KMS-11 (cell line): ENCODE measurements at regions not wholly inside any gene's neighbourhood (a gene's known extent, or its start where the extent isn't known, plus 50 kb on each side); places are given as distances from the start of the nearest gene placed in this dataset.

Experiments used
- H2AFZ ChIP-seq: fragments of 200-600 bp; sonication (generic); 2 replicates; pipeline ENCODE4 v1.6.1; 2016; ENCODE audit warnings: antibody characterized with exemption, mixed run types, low read depth
- H3K27ac ChIP-seq: fragments of 200-600 bp; sonication (generic); 2 replicates; pipeline ENCODE4 v1.6.1; 2016; ENCODE audit warnings: mild to moderate bottlenecking, mixed run types
- H3K27me3 ChIP-seq: fragments of 200-600 bp; sonication (generic); 2 replicates; pipeline ENCODE4 v1.6.1; 2017; ENCODE audit warnings: mild to moderate bottlenecking, low read depth, mixed run types, moderate library complexity; ENCODE audit not compliant: insufficient read depth
- H3K36me3 ChIP-seq: fragments of 200-600 bp; sonication (generic); 2 replicates; pipeline ENCODE4 v1.6.1; 2017; ENCODE audit warnings: mild to moderate bottlenecking, mixed run types; ENCODE audit not compliant: insufficient read depth
- H3K4me1 ChIP-seq: fragments of 200-600 bp; sonication (generic); 2 replicates; pipeline ENCODE4 v1.6.1; 2016; ENCODE audit warnings: mild to moderate bottlenecking, low read depth, mixed run types; ENCODE audit not compliant: poor library complexity, severe bottlenecking
- H3K4me2 ChIP-seq: fragments of 200-600 bp; sonication (generic); 2 replicates; pipeline ENCODE4 v1.7.0; 2016; ENCODE audit warnings: mild to moderate bottlenecking, mixed run types
- H3K4me3 ChIP-seq: fragments of 200-600 bp; sonication (generic); IDR thresholded peaks from 2 replicates; pipeline ENCODE4 v1.6.1; 2017; ENCODE audit warnings: low read depth, low read length, mixed read lengths; ENCODE audit not compliant: insufficient read depth
- H3K79me2 ChIP-seq: fragments of 200-600 bp; sonication (generic); 2 replicates; pipeline ENCODE4 v1.6.1; 2016; ENCODE audit warnings: low read depth, mixed run types; ENCODE audit not compliant: insufficient read depth
- H3K9ac ChIP-seq: fragments of 200-600 bp; sonication (generic); 2 replicates; pipeline ENCODE4 v1.6.1; 2016; ENCODE audit warnings: mild to moderate bottlenecking, mixed run types
- H4K20me1 ChIP-seq: fragments of 200-600 bp; sonication (generic); 2 replicates; pipeline ENCODE4 v1.6.1; 2016; ENCODE audit warnings: mild to moderate bottlenecking, mixed run types; ENCODE audit not compliant: insufficient read depth
- TF ChIP-seq, protein P1 (sequence below): fragments of 200-600 bp; sonication (generic); conservative IDR thresholded peaks from 2 replicates; pipeline ENCODE4 v1.6.1; 2017; ENCODE audit warnings: low read depth, mild to moderate bottlenecking, antibody characterized with exemption, low read length, moderate library complexity, mixed read lengths

DNA sequence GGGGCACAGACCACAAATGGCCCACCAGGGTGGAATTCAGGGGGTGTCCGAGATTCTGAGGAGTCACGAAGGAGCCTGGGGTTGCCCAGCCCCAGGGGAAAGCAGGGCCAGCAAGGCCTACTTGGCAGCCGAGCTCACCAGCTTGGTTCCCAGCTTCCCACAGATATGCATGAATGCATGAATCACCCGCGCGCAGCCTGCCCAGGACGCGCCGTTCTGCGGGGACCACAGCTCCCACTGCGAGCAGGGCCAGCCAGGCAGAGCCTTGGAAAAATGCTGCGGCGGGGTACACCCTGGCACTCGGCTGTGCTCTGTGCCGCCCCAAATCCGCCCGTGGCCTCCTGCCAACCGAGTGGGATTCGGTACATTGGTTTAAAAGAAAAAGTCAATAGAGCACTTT lies 211.0 kb downstream of the NFATC2 start:
- Histone ChIP-seq H4K20me1 (no peaks in the 10 kb centered on the region), H3K36me3 (no peaks in the 10 kb centered on the region), H3K27me3 (no peaks in the 10 kb centered on the region), H3K4me2 (no peak overlapping the region), H3K4me1 (peaks cover 19% of the 10 kb centered on the region), H3K79me2 (no peaks in the 10 kb centered on the region), H2AFZ (no peak overlapping the region), H3K9ac (no peak overlapping the region), H3K4me3 (no peak overlapping the region), H3K27ac (no peak overlapping the region)
- TF ChIP-seq, protein P1, sequence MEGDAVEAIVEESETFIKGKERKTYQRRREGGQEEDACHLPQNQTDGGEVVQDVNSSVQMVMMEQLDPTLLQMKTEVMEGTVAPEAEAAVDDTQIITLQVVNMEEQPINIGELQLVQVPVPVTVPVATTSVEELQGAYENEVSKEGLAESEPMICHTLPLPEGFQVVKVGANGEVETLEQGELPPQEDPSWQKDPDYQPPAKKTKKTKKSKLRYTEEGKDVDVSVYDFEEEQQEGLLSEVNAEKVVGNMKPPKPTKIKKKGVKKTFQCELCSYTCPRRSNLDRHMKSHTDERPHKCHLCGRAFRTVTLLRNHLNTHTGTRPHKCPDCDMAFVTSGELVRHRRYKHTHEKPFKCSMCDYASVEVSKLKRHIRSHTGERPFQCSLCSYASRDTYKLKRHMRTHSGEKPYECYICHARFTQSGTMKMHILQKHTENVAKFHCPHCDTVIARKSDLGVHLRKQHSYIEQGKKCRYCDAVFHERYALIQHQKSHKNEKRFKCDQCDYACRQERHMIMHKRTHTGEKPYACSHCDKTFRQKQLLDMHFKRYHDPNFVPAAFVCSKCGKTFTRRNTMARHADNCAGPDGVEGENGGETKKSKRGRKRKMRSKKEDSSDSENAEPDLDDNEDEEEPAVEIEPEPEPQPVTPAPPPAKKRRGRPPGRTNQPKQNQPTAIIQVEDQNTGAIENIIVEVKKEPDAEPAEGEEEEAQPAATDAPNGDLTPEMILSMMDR = no peak

DNA sequence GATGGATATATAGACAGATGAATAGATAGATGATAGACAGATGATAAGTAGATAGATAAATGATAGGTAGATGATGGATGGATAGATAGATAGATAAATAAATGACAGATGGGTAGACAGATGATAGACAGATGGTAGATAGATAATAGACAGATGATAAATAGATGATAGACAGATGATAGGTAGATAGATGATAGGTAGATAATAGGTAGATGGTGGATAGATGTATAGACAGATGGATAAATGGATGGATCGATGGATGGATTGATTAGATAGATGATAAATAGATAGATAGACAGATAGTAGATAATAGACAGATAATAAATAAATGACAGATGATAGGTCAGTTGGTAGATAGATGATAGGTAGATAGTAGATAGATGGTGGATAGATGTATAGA lies 212.7 kb downstream of the NFATC2 start:
- H3K4me2 ChIP-seq = no peak overlapping the region
- TF ChIP-seq, protein P1 = no peak
- H3K36me3 ChIP-seq = no peaks in the 10 kb centered on the region
- no peaks in the 10 kb centered on the region for H4K20me1 ChIP-seq
- no peak overlapping the region for H2AFZ ChIP-seq
- no peak overlapping the region for H3K9ac ChIP-seq
- H3K79me2 ChIP-seq = no peaks in the 10 kb centered on the region
- H3K27me3 ChIP-seq = no peaks in the 10 kb centered on the region
- no peak overlapping the region for H3K27ac ChIP-seq
- no peak overlapping the region for H3K4me3 ChIP-seq
- peaks cover 5% of the 10 kb centered on the region for H3K4me1 ChIP-seq

DNA sequence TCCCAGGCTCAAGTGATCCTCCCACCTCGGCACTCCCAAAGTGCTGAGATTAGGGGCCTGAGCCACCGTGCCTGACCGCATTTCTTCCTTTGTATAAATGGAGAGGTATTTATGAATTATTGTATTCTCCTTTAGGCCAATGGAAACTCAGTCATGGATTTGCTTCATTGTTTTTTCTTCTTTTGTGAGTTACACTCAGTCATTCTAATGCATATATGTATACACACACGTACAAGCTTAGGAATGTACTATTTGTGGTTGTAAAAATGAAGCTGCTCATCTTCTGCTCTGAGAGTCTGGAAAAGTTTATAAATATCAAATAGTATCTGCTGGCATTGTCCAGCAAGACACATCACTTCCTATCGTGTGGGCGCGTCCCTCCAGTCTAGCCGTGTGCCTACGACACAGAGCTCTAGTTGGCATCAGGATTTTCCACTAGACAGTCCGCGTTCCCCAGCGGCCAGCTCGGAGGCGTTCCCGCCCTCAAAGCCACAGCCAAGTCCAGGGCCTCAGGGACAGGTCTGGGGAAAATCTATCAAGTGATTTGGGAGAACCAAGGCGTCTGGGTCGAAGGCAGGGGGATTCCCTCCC lies 215.2 kb downstream of the NFATC2 start:
- Histone ChIP-seq H3K27me3 (no peaks in the 10 kb centered on the region), H4K20me1 (no peaks in the 10 kb centered on the region), H2AFZ (no peak overlapping the region), H3K36me3 (no peaks in the 10 kb centered on the region), H3K27ac (no peak overlapping the region), H3K79me2 (no peaks in the 10 kb centered on the region), H3K4me3 (no peak overlapping the region), H3K4me2 (no peak overlapping the region), H3K4me1 (no peaks in the 10 kb centered on the region), H3K9ac (no peak overlapping the region)
- TF ChIP-seq, protein P1 = no peak

DNA sequence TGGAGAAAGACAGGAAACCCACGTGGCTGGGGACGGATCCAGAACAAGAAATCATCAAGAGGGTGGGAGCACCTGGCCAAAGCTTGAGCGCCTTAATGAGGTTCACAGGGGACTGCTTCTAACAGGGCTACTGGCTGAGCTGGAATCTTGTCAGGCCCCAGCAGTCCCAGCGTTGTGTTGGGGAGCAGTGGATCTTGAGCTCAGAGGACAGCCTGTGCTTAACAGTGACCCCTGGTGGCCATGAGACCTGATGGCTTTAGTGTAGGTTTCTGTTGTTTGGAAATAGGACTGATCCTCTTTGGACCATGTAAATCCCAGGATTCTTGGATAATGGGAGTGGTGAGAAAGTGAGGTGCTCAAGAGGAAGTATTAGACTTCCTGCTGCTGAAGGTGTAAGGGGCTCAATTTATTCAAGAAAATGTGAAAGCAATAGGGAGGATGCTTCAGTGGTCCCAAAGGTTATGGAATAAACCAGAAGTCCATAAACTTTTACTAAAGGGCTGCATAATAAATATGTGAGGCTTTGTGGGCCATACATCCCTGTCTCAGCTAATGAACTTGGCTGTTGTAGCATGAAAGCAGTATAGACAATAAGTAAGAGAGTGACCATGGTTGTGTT lies 216.2 kb downstream of the NFATC2 start:
- H3K36me3 ChIP-seq = no peaks in the 10 kb centered on the region
- no peak overlapping the region for H3K9ac ChIP-seq
- no peak overlapping the region for H3K4me3 ChIP-seq
- H4K20me1 ChIP-seq = no peaks in the 10 kb centered on the region
- H3K4me2 ChIP-seq = no peak overlapping the region
- H2AFZ ChIP-seq = no peak overlapping the region
- no peak overlapping the region for H3K27ac ChIP-seq
- H3K79me2 ChIP-seq = no peaks in the 10 kb centered on the region
- H3K27me3 ChIP-seq = no peaks in the 10 kb centered on the region
- H3K4me1 ChIP-seq = no peaks in the 10 kb centered on the region
- TF ChIP-seq, protein P1 = peak; percentile 80
